Activated CD4-positive, alpha-beta T cell treated with anti-CD3 and anti-CD28 coated beads for 36 hours (primary cell): ENCODE measurements at regions not wholly inside any gene's neighbourhood (a gene's known extent, or its start where the extent isn't known, plus 50 kb on each side); places are given as distances from the start of the nearest gene placed in this dataset.

ENCODE experiments used
- ATAC-seq: fragments of 200-7000 bp; cut with Tn5 transposase; one replicate; pipeline ENCODE4 v1.10.0; 2021; ENCODE audit warnings: mild to moderate bottlenecking, moderate library complexity
- CTCF ChIA-PET: fragments of 350-600 bp; sonication (Branson Sonifier 250); formaldehyde crosslinking; loops from one replicate; lab custom pipeline; 2021; ENCODE audit warnings: antibody characterized with exemption; lab: Charles Lee
- POLR2A ChIA-PET: fragments of 350-600 bp; sonication (Branson Sonifier 250); formaldehyde crosslinking; loops from one replicate; lab custom pipeline; 2021; ENCODE audit warnings: antibody characterized with exemption, inconsistent platforms; lab: Charles Lee
- DNase-seq: peaks from one replicate; pipeline ENCODE4 v3.0.0-alpha.2; 2020
- H3K27ac Mint-ChIP-seq: one replicate; pipeline ENCODE4 v1.8.0; 2021; ENCODE audit warnings: mixed read lengths
- H3K27me3 Mint-ChIP-seq: one replicate; pipeline ENCODE4 v1.8.0; 2021; ENCODE audit warnings: mixed read lengths
- H3K36me3 Mint-ChIP-seq: one replicate; pipeline ENCODE4 v1.8.0; 2021; ENCODE audit warnings: low read depth, mixed read lengths
- H3K4me1 Mint-ChIP-seq: one replicate; pipeline ENCODE4 v1.8.0; 2021; ENCODE audit warnings: mixed read lengths
- H3K4me3 Mint-ChIP-seq: one replicate; pipeline ENCODE4 v1.8.0; 2021; ENCODE audit warnings: mild to moderate bottlenecking, moderate library complexity, mixed read lengths
- H3K9me3 Mint-ChIP-seq: one replicate; pipeline ENCODE4 v1.8.0; 2021; ENCODE audit warnings: low read depth, mixed read lengths
- intact Hi-C, 2 experiments: fragments of 100-400 bp; cut with DNase I in 1 of 2; cut with micrococcal nuclease in 1 of 2; formaldehyde crosslinking; loops; one replicate each; pipeline versions ENCODE4 v1.14.2 to v1.15.1; 2022 to 2024; cut with DNase I, micrococcal nuclease

GRCh38 chr6:170187669-170188566 is 103.0 kb downstream of the DLL1 start:
- Mint-ChIP-seq H3K27me3 (no peaks in the 10 kb centered on the region), H3K27ac (no peak overlapping the region), H3K36me3 (no peaks in the 10 kb centered on the region), H3K9me3 (peaks cover 4% of the 10 kb centered on the region), H3K4me1 (no peaks in the 10 kb centered on the region), H3K4me3 (no peak overlapping the region)
- ATAC-seq (no peak), DNase-seq (no peak)
- ChIA-PET POLR2A (no interaction called here), CTCF (no interaction called here)
- intact Hi-C loops = no loop called here

- no peak overlapping the region for H3K27ac Mint-ChIP-seq
- intact Hi-C loops = no loop called here
- ChIA-PET CTCF (no interaction called here), POLR2A (no interaction called here)
- H3K4me1 Mint-ChIP-seq = no peaks in the 10 kb centered on the region
- no peak overlapping the region for H3K4me3 Mint-ChIP-seq
- H3K27me3 Mint-ChIP-seq = no peaks in the 10 kb centered on the region
- no peaks in the 10 kb centered on the region for H3K36me3 Mint-ChIP-seq
- no peak for ATAC-seq
- H3K9me3 Mint-ChIP-seq = peaks cover 4% of the 10 kb centered on the region
- DNase-seq = no peak
Observed at GRCh38 chr6:170186941-170187668, 103.8 kb downstream of the DLL1 start.

GRCh38 chr6:170186006-170186935 is 104.6 kb downstream of the DLL1 start:
- Mint-ChIP-seq H3K4me1 (no peaks in the 10 kb centered on the region), H3K27ac (no peak overlapping the region), H3K9me3 (peaks cover 4% of the 10 kb centered on the region), H3K36me3 (no peaks in the 10 kb centered on the region), H3K27me3 (no peaks in the 10 kb centered on the region), H3K4me3 (no peak overlapping the region)
- POLR2A ChIA-PET = no interaction called here
- DNase-seq (no peak), ATAC-seq (no peak)
- intact Hi-C loops = no loop called here
- CTCF ChIA-PET = no interaction called here

- POLR2A ChIA-PET = no interaction called here
- DNase-seq (no peak), ATAC-seq (no peak)
- Mint-ChIP-seq H3K4me1 (no peaks in the 10 kb centered on the region), H3K9me3 (peaks cover 4% of the 10 kb centered on the region), H3K27ac (no peak overlapping the region), H3K4me3 (no peak overlapping the region), H3K27me3 (no peaks in the 10 kb centered on the region), H3K36me3 (no peaks in the 10 kb centered on the region)
- CTCF ChIA-PET = no interaction called here
- intact Hi-C loops = no loop called here
Observed at GRCh38 chr6:170185175-170185978, 105.5 kb downstream of the DLL1 start.

GRCh38 chr6:170184316-170184715 is 106.6 kb downstream of the DLL1 start:
- Mint-ChIP-seq H3K27me3 (no peaks in the 10 kb centered on the region), H3K9me3 (peaks cover 4% of the 10 kb centered on the region), H3K4me1 (no peaks in the 10 kb centered on the region), H3K36me3 (no peaks in the 10 kb centered on the region), H3K4me3 (no peak overlapping the region), H3K27ac (no peak overlapping the region)
- ChIA-PET POLR2A (interaction anchor here (0.7 kb wide), 1 partner anchor 326 kb away, joined by 4 read pairs; no protein-coding TSS in a partner anchor), CTCF (no interaction called here)
- no peak for ATAC-seq
- intact Hi-C loops = no loop called here
- DNase-seq = no peak

GRCh38 chr6:170183521-170183920 is 107.4 kb downstream of the DLL1 start:
- CTCF ChIA-PET = interaction anchor here (0.6 kb wide), 1 partner anchor 366 kb away, joined by 3 read pairs; no protein-coding TSS in a partner anchor
- POLR2A ChIA-PET = no interaction called here
- H3K27me3 Mint-ChIP-seq = no peaks in the 10 kb centered on the region
- H3K4me3 Mint-ChIP-seq = no peak overlapping the region
- no peaks in the 10 kb centered on the region for H3K4me1 Mint-ChIP-seq
- H3K36me3 Mint-ChIP-seq = no peaks in the 10 kb centered on the region
- no peak overlapping the region for H3K27ac Mint-ChIP-seq
- intact Hi-C loops = no loop called here
- DNase-seq (no peak), ATAC-seq (no peak)
- peaks cover 4% of the 10 kb centered on the region for H3K9me3 Mint-ChIP-seq

GRCh38 chr6:170182781-170183120 is 108.1 kb downstream of the DLL1 start:
- ChIA-PET POLR2A (no interaction called here), CTCF (interaction anchor here (0.6 kb wide), 1 partner anchor 365 kb away, joined by 3 read pairs; no protein-coding TSS in a partner anchor)
- intact Hi-C loops = no loop called here
- H3K36me3 Mint-ChIP-seq = no peaks in the 10 kb centered on the region
- no peak for DNase-seq
- H3K27me3 Mint-ChIP-seq = no peaks in the 10 kb centered on the region
- ATAC-seq = no peak
- no peak overlapping the region for H3K27ac Mint-ChIP-seq
- no peaks in the 10 kb centered on the region for H3K4me1 Mint-ChIP-seq
- H3K9me3 Mint-ChIP-seq = peaks cover 4% of the 10 kb centered on the region
- no peak overlapping the region for H3K4me3 Mint-ChIP-seq

GRCh38 chr6:170182093-170182780 is 108.6 kb downstream of the DLL1 start:
- DNase-seq (no peak), ATAC-seq (no peak)
- peaks cover 4% of the 10 kb centered on the region for H3K9me3 Mint-ChIP-seq
- intact Hi-C loops = no loop called here
- no peaks in the 10 kb centered on the region for H3K27me3 Mint-ChIP-seq
- H3K4me1 Mint-ChIP-seq = no peaks in the 10 kb centered on the region
- ChIA-PET POLR2A (no interaction called here), CTCF (interaction anchor here (0.8 kb wide), 1 partner anchor 58 kb away, joined by 3 read pairs; no protein-coding TSS in a partner anchor)
- no peak overlapping the region for H3K27ac Mint-ChIP-seq
- H3K36me3 Mint-ChIP-seq = no peaks in the 10 kb centered on the region
- no peak overlapping the region for H3K4me3 Mint-ChIP-seq

- Mint-ChIP-seq H3K27ac (no peak overlapping the region), H3K4me3 (no peak overlapping the region), H3K36me3 (no peaks in the 10 kb centered on the region), H3K4me1 (no peaks in the 10 kb centered on the region), H3K9me3 (peaks cover 4% of the 10 kb centered on the region), H3K27me3 (no peaks in the 10 kb centered on the region)
- POLR2A ChIA-PET = interaction anchor here (0.6 kb wide), 1 partner anchor 179 kb away, joined by 3 read pairs; no protein-coding TSS in a partner anchor
- DNase-seq (no peak), ATAC-seq (no peak)
- CTCF ChIA-PET = interaction anchor here (0.8 kb wide), 1 partner anchor 57 kb away, joined by 3 read pairs; no protein-coding TSS in a partner anchor
- intact Hi-C loops = no loop called here
Observed at GRCh38 chr6:170181338-170181690, 109.6 kb downstream of the DLL1 start.

- POLR2A ChIA-PET = interaction anchor here (0.6 kb wide), 1 partner anchor 180 kb away, joined by 3 read pairs; no protein-coding TSS in a partner anchor
- intact Hi-C loops = no loop called here
- no peak overlapping the region for H3K27ac Mint-ChIP-seq
Observed at GRCh38 chr6:170180671-170181337, 110.1 kb downstream of the DLL1 start.

More at GRCh38 chr6:170180671-170181337, 110.1 kb downstream of the DLL1 start:
- CTCF ChIA-PET = no interaction called here
- no peaks in the 10 kb centered on the region for H3K27me3 Mint-ChIP-seq
- H3K4me1 Mint-ChIP-seq = no peaks in the 10 kb centered on the region
- H3K36me3 Mint-ChIP-seq = no peaks in the 10 kb centered on the region
- peaks cover 4% of the 10 kb centered on the region for H3K9me3 Mint-ChIP-seq
- no peak overlapping the region for H3K4me3 Mint-ChIP-seq
- DNase-seq (no peak), ATAC-seq (no peak)
